GM13977 (cell line): ENCODE measurements at regions not wholly inside any gene's neighbourhood (a gene's known extent, or its start where the extent isn't known, plus 50 kb on each side); places are given as distances from the start of the nearest gene placed in this dataset.
A peak's percentile ranks its signal among the peaks of the same experiment; 100 is the strongest.

Source experiments
- DNase-seq: peaks from one replicate; pipeline ENCODE4 v3.0.0; 2012; ENCODE audit warnings: low spot score
- CTCF ChIP-seq: IDR thresholded peaks from 2 replicates; pipeline ENCODE4 v1.5.1; 2012; ENCODE audit warnings: mild to moderate bottlenecking, control low read depth; ENCODE audit not compliant: insufficient read depth; ENCODE audit errors: extremely low read depth, missing control alignments
- in situ Hi-C: fragments of 300-500 bp; cut with MboI; formaldehyde crosslinking; loops from one replicate; pipeline ENCODE4 v1.12.0; 2022; ENCODE audit warnings: low sequenced_read_pairs, low pct_unique_long_range_greater_than_20kb, mixed read lengths, inconsistent platforms; ENCODE audit not compliant: unreplicated experiment

GRCh38 chr14:97298736-97299135 is 501.6 kb downstream of the VRK1 start:
- DNase-seq = no peak
- in situ Hi-C loops = no loop called here
- no peak for TF ChIP-seq CTCF

DNA sequence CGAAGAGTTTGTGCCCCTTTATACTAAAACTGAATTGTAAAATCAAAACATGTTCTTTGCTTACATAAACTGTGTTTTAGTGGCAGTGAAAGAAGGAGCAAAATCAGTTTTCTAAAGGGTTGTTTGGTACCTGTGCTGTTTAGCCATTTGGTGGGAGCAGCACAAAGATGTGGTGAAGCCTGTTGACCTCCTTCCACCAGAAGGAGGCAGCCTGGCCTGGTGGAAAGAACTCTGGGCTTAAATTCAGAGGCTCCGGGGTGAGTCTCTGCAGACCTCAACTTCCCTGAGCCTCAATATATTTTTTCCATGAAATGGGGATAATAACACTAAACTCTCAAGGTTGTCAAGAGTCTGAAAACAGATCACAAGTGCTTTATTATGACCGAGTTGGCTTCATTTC is 502.5 kb downstream of the VRK1 start:
- peak; percentile 29 for TF ChIP-seq CTCF
- in situ Hi-C loops = no loop called here
- no peak for DNase-seq

GRCh38 chr14:97301931-97302559 is 504.9 kb downstream of the VRK1 start:
- in situ Hi-C loops = no loop called here
- no peak for DNase-seq
- TF ChIP-seq CTCF = peak; percentile 2

DNA sequence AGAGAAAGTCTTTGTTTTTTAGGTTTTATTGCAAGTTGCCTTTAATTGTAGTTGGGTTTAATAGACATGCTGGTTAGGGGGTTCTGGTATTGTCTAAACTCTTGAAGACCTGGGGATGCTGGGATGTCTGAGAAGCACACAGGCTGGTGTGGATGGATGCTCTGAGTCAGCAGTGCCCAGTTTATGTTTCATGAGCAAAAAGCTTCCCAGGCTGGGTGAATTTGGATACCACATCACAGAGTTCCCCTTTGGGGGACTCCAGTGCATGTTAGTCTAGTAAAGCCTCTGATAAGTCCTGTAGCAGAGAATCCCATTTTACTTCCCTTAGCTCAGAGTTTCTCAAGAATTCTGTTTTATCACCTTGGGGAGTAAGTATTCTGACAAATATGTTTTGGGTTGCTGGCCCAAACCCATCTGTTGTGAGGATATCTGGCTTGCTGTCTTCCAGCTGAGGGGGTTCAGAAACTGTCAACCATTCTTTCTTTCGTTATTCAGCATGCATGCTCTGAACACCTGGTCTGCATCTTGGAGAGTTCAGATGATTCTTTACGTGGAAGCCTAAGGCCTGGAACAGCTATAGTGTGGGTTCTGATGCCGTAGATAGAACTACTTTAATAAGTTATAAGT is 509.1 kb downstream of the VRK1 start:
- TF ChIP-seq CTCF = no peak
- no peak for DNase-seq
- in situ Hi-C loops = no loop called here

- TF ChIP-seq CTCF = no peak
- DNase-seq = no peak
- in situ Hi-C loops = no loop called here
Measured at GRCh38 chr14:97306760-97307246, 509.6 kb downstream of the VRK1 start.

DNA sequence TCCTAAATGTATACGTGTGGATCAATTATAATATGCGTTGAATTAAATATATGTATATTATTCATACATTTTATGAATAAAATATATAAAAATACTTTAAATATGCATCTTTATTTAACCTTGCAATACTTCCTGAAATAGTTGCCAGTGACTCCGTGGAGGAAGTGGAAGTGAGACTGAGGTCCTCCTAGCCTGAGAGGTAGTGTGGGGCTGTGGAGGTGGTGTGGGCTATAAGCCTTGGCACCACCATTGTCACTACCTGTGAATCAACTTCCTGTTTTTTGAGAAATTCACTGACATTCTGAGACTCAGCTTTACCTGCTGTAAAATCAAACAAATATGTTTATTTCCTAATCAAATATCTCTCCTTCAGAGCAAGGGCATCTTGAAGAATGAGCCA is 514.2 kb downstream of the VRK1 start:
- in situ Hi-C loops = no loop called here
- no peak for TF ChIP-seq CTCF
- DNase-seq = no peak
